Activated CD4-positive, alpha-beta T cell treated with anti-CD3 and anti-CD28 coated beads, Interleukin-2, Interleukin-4, amounts not matched to agents 100 ng/mL and 50 ng/mL, durations not matched to agents 16 hours and 8 hours (primary cell): ENCODE measurements at regions not wholly inside any gene's neighbourhood (a gene's known extent, or its start where the extent isn't known, plus 50 kb on each side); places are given as distances from the start of the nearest gene placed in this dataset.
A peak's percentile ranks its signal among the peaks of the same experiment; 100 is the strongest.
"Not testable (repeated sequence)": the region's sequence is repeated elsewhere in the genome, so short reads cannot be mapped to it uniquely, and the experiment has no call there.

Source experiments
- DNase-seq: peaks from one replicate; pipeline ENCODE4 v3.0.0-alpha.2; 2020; ENCODE audit warnings: low spot score

- peak; percentile 94 for DNase-seq
These were observed 126.6 kb upstream of the IL12B start for GRCh38 chr5:159456722-159457465.

DNA sequence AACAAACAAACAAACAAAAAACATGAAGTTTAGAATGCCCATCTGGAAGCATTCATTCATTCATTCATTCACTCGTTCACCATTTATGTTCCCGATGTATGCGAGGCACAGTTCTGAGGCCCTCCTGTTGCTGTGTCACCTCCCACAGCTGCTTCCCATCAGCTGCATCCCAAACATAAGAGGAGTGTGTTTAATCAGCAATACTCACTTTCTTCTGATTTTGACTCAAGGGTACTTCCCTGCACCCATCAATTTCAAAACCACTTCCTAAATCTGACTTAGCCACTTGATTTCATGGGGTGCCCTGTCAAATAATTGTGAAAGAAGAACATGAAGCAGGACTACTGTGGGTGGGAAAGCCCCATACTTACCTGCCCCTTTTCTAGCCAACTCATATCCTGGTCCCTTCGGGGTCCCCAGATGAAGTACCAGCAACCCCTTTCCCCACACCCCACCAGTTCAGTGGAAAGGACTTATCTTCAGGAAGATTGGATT lies 128.0 kb upstream of the IL12B start:
- peak; percentile 86 for DNase-seq

DNA sequence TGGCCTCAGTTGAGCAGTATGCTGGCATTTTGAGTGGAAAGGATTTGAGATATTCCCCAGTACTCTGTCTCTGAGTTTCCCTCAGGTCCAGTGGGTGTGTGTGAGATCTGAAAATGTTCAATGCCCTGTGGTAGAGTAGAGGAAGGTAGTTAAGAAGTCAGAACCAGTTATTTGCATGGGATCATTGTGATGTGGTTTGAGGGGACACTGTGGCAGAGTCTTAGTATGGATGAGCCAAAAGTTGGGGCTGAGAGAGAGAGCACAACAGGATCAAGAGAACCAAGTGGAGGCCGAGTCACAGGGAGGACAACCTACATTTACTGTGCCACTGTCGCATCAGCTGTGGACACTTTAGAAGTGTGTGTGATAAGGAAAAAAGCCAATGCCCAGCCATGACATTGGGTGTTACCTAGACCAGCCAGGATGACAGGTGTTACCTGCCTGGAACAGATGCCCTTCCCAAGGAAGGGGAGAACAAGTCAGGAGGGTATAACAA lies 128.9 kb upstream of the IL12B start:
- no peak for DNase-seq

- peak; percentile 34 for DNase-seq
These were observed 129.8 kb upstream of the IL12B start for GRCh38 chr5:159459951-159460538.

DNA sequence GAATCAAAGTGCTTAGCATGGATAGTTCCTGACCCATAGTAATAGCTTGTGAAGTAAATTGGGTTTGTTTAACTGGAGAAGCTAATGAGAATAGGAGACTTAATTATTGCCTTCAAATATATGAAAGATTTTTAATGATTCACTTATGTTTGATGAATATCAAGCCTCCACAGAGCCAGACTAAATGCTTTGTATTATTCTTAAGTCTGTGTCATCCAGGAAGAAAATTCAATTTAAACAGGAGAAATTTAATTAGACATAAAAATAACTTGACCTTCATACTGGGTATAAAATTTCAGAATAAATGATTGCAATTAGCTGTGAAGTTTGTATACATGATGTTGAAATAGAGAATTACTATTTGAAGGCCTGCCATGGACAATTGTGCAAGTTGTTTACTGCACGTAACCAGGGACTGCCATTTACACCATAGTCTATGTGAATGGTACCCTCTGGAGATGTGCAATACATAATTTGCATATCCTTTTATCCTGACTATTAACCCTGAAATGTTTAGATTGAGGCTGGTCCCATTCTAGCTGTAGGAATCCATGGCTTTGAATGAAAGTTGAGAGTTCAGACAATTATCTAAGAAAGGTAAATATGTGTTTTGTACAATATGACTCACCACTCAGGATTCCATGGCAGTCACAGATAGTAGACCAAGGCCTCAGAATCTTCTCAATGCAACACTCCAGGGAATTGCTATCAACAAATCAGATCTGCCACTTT lies 133.5 kb upstream of the IL12B start:
- DNase-seq: no peak

- no peak for DNase-seq
These were observed 135.3 kb upstream of the IL12B start for GRCh38 chr5:159465604-159466003.

GRCh38 chr5:159467666-159468065 lies 137.4 kb upstream of the IL12B start:
- no peak for DNase-seq

DNA sequence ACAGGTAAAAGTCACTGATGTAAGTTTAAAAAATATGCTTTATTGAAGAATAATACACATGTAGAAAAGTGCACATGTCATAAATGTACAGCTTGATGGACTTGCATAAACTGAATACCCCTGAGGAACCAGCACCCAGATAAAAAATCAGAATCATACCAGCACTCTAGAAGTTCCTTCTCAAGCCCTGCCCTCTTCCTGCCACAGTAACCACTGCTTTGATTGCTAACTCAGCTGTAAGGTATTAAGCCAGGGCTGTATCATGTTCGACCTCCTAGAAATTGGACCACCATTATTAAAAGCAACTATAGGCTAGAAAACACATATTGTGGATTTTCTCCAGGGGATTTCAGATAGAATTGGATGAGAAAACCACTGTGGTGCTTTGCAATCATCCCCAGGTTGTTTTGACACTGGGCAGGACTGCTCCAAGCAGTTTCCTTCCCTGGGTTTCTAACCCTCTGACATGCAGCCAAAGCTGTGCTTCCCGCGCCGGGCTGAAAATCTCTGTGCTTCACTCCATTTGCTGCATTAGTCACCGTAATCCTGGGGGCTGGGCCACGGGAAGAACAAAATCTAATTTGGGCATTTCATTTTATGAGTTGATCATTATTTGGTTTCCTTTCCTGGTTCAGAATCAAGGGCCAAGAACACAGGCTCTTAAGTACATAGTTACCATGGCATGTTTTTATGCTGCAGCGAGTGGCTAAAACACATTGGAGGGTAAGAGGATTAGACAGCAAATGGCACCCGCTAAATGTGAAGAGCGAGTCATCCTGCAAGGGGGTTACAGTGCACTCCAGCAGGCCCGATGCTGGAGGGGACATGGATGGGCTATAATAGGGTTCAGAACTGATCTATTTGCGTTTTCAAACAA lies 139.4 kb upstream of the IL12B start:
- DNase-seq: peak; percentile 22

DNA sequence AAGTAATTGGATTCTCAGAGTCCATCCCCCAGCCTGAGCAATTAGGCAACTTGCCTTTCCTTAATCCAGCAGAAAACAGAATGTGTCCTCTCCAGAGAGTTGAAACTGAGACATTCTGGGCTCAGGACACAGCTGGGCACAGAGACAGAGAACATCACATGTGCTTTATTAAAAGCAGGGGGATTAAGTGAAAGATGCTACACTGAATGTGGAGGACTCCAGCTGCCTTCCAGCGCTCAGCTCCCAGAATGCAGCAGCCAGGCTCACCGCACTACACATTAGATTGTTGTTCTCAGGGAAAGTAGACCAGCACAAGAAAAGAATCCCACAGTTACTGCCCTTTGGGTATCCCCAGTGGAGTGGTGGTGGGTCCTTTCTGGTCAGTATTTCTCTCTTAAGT lies 141.6 kb upstream of the IL12B start:
- no peak for DNase-seq

DNA sequence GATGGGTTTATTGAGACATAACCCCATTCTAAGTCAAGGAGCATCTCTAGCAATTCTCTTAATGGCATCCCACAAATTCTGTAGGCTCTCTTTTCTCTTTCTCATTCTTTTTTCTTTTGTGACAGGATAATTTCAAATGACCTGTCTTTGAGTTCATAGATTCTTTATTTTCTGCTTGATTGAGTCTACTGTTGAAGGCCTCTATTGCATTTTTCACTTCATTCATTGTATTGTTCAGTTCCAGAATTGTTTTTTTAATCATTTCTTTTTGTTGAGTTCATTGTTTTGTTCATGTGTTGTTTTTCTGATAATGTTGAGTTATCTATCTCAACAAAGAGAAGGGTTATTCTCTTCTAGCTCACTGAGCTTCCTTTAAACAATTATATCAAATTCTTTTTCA lies 144.7 kb upstream of the IL12B start:
- DNase-seq: no peak

- DNase-seq: no peak
These were observed 148.7 kb upstream of the IL12B start for GRCh38 chr5:159478950-159479349.

DNA sequence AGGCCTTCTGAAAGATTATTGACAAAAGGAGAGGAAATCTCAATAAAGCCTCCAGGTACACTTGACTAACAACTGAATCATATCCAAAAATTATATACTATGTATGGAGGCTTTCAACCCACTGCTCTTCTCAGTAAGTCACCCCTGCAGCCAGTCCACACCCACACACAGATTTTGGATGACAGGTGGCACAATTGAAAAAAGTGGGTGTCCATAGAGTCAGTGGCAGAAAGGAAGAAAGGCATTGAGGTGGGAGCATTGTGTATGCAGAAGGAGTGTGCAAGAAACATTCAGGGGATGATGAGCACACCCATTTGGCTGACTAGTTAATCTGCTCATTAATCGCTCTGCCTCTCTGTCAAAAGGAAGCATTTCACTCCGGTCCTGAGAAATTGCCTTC lies 150.6 kb upstream of the IL12B start:
- no peak for DNase-seq

- DNase-seq: no peak
These were observed 151.5 kb upstream of the IL12B start for GRCh38 chr5:159481751-159482150.

DNA sequence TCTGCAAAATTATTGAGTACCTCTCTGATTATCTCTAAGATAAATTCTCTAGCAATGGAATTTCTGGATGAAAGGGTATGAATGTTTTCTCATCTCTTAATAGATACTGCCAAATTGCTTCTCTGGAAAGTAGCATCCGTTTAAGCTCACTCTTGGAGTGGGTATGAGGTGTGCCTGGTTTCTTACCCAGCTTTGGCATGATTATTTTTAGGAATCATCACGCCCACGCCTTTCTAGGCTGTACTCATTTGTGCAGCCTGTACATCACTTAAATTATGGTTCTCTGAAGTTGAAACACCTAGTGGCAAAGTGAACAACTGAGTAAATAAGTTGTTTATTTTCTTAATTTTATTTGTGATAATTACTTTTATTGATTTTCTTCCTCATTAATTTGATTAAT lies 156.5 kb upstream of the IL12B start:
- DNase-seq: no peak

- DNase-seq: no peak
These were observed 158.2 kb upstream of the IL12B start for GRCh38 chr5:159488516-159488915.

- no peak for DNase-seq
These were observed 159.5 kb upstream of the IL12B start for GRCh38 chr5:159489779-159490178.

DNA sequence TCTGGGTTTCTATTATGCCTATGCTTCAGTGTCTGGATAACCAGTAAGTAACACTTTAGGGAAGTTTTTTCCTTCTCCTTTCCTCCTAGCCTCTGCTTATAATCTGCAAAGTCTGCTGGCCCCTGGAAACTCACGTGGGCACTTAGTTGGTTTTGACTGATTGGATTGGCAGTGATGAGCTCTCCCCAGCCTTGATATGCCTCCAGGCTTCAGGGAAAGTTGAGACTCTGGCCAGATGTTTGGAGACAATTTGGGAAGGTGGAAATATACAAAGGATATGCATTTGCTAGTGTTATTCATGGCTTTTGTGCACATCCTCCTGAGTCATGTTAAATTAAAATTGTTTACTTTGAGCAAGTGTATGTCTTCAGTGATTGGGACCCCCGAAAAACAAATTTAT lies 160.2 kb upstream of the IL12B start:
- DNase-seq: no peak

DNA sequence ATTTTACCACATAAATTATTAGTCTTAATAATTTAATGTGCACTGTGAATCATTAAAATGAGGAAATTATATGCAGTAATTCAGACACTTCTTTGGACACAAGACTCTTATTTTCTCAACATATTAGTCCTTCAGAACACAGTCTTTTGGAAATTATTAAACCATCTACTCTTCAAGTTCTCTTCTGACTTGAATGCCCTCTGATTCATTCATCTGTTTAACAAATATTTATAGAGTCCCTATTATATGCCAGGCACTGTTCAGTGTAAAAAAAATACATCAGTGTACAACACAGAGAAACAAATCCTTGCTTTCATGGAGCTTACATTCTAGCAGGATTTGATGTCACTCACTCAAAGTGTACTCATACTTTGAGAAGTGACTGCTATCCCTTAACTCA lies 163.4 kb upstream of the IL12B start:
- no peak for DNase-seq

- DNase-seq: no peak
These were observed 166.5 kb upstream of the IL12B start for GRCh38 chr5:159496773-159497172.

DNA sequence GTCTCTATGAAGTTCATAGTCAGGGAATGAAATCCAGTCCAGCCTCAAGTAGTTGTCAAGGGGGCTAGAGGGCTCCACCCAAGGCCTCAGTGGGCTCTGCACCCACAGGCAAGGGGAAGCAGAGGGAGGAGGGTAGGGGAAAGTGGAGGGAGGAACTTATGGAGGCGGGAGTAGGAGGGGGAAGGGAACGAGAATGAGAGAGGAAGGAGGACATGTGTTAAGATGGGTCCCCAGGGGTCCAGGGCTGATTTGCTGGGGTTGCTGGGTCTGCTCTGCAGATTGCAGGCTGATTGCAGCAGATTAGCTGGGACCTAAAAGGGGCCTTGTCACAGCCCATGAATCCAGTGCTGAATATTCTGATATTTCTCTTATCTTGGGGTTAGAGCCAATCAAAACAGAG lies 166.9 kb upstream of the IL12B start:
- DNase-seq: no peak

GRCh38 chr5:159498630-159499029 lies 168.3 kb upstream of the IL12B start:
- no peak for DNase-seq

DNA sequence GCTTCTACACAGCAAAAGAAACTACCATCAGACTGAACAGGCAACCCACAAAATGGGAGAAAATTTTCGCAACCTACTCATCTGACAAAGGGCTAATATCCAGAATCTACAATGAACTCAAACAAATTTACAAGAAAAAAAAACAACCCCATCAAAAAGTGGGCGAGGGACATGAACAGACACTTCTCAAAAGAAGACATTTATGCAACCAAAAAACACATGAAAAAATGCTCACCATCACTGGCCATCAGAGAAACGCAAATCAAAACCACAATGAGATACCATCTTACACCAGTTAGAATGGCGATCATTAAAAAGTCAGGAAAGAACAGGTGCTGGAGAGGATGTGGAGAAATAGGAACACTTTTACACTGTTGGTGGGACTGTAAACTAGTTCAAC lies 171.8 kb upstream of the IL12B start:
- not testable (repeated sequence) for DNase-seq
